HG03103 (cell line): ENCODE measurements at regions not wholly inside any gene's neighbourhood (a gene's known extent, or its start where the extent isn't known, plus 50 kb on each side); places are given as distances from the start of the nearest gene placed in this dataset.

ENCODE experiments used
- ATAC-seq: cut with Tn5 transposase; IDR thresholded peaks from one replicate; pipeline ENCODE4 v1.9.1; 2021; ENCODE audit warnings: low read depth; ENCODE audit not compliant: unreplicated experiment

GRCh38 chr1:170310014-170310405 is 164.3 kb downstream of the NTMT2 start:
- ATAC-seq = no peak

GRCh38 chr1:170310951-170311350 is 165.2 kb downstream of the NTMT2 start:
- no peak for ATAC-seq

GRCh38 chr1:170313306-170313705 is 167.5 kb downstream of the NTMT2 start:
- ATAC-seq = no peak

DNA sequence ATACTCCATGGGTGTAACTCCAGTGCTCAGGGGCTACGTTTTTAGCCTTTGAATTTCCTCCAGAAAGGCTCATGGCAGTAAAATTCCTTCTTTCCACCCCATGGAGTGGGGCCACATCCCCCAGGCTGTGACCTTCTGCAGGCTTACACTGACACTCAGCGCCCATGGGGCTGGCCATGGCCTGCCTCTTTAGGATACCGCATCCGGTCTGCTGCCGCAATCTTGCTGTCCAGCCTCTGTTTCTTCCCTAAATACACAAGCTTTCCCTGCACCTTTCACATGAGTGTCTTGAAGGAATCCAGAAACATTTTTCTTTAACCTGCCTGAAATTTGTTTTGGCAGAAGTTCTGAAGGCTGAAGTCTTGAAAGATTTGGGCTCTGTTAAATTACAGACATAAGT is 170.5 kb downstream of the NTMT2 start:
- no peak for ATAC-seq

DNA sequence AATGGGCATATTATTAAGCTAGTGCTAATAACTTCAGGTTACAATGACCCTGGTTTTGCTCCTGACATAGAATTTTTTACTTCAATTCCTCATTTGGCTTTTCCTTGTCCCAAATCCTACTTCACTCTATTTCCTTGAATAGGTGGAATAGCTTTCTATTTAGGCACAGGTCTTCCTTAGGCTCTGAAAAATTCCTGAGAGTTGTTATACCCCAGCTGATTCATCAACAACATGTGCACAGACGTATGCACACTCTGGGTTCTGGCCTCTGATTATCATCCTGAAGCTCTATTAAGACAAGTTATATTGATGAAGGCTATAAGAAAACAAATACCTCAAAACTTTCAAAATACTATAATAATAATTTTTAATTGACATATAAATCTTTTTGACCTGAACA is 172.4 kb downstream of the NTMT2 start:
- no peak for ATAC-seq

- no peak for ATAC-seq
These were observed 173.0 kb downstream of the NTMT2 start for GRCh38 chr1:170318736-170319135.

DNA sequence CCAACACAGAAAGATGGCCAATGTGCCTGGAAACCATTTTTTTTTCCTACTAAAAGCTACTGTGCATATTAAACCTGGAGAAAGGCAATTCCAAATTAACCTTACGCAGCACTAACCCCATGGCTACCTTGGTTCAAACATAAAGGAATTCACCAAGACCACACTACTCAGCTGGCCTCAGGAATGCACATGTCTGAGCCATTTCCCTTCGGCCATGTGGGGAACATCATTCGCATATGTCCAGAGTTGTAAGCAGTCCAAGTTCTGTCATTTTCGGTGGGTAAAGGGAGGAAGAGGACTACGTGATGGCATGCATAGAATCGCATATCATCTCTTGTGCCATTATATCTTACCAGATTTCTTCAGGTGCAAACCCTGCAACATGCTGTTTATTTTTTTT is 175.4 kb downstream of the NTMT2 start:
- no peak for ATAC-seq

DNA sequence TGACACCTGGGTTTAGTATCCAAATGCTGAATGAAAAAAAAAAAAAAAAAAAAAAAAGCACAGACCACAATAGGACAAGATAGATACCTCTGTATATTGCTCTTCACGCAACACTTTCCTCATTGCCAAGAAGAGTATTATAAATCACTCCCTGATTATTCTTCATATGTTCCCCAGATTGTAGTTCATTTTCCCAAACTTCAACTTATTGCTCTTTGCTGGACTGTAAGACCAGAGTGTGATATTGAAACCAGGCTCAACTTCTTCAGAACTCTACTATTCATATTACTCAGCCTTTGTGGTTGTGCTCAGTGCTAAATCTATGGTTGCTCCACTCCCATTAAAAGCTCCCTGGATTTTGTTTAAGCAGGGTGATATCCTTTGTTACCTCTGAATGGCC is 180.4 kb downstream of the NTMT2 start:
- no peak for ATAC-seq

- ATAC-seq = no peak
These were observed 187.0 kb downstream of the NTMT2 start for GRCh38 chr1:170332801-170333200.

GRCh38 chr1:170337413-170337994 is 191.7 kb downstream of the NTMT2 start:
- ATAC-seq = no peak

- no peak for ATAC-seq
These were observed 192.4 kb upstream of the GORAB start for GRCh38 chr1:170339534-170339933.

GRCh38 chr1:170340308-170340707 is 191.7 kb upstream of the GORAB start:
- no peak for ATAC-seq

GRCh38 chr1:170351366-170351946 is 180.5 kb upstream of the GORAB start:
- ATAC-seq = no peak

DNA sequence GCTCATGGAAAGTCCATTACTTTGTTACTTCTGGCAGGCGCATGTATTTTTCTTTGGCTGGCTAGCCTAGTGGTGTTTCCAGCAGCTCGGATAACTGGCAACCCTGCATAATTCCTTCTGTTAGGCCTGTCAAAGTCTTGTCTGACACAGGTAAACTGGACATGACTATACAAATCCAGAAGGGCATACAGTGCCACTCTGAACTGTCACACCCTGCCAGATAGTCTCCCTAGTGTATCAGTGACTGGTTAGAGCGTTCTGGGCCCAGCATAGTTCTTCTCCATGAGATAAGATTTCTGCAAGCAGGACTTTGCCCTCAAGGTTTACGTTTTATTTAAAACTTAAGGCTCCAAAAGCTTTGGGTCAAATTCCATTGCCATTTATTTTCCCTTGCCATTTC is 177.7 kb upstream of the GORAB start:
- ATAC-seq = no peak

DNA sequence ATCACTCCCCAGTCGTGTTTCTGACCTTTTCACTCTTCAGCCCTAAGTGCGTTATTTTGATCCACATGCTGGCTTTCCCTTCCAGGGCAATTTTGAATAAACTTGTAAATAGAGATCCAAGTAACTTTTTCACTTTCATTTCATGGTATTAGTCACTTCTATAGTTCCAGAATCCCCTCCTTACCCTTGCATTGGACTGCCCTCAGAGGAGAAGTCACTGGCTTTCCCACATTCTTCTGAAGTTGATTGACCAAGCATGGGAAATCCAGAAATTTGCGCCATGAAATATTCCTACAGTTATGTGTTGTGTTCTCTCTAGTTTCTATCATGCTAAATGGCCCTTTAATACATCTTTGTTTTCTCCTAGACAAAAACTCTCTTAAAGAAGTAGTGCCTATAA is 177.3 kb upstream of the GORAB start:
- no peak for ATAC-seq

GRCh38 chr1:170355267-170355801 is 176.6 kb upstream of the GORAB start:
- no peak for ATAC-seq

GRCh38 chr1:170356585-170356984 is 175.4 kb upstream of the GORAB start:
- no peak for ATAC-seq

- no peak for ATAC-seq
These were observed 174.2 kb upstream of the GORAB start for GRCh38 chr1:170357750-170358149.

DNA sequence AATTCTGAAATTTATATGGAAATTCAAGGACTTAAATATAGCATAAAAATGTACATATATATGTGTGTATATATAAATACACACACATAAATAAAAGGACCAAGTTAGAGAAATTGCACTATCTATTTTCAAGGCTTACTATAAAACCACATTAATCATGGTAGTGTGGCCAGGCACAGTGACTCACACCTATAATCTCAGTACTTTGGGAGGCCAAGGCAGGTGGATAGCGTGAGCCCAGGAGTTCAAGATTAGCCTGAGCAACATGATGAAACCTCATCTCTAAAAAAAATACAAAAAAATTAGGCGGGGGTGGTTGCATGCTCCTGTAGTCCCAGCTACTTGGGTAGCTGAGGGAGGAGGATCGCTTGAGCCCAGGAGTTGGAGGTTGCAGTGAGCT is 171.4 kb upstream of the GORAB start:
- ATAC-seq = no peak

DNA sequence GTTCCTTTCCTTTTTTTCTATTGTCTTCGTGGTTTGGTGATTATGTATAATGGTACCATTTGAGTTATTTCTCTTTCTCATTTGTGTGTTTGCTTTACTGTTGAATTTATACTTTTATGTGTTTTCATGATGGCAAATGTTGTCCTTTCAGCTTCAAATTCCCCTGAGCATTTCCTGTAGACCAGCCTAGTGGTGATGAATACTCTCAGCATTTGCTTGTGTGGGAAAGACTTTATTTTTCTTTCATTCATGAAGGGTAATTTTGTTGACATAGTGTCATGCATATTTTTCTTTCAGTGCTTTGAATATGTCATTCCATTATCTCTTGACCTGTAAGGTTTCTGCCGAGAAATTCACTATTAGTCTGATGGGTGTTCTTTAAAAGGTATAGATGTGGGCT is 166.6 kb upstream of the GORAB start:
- ATAC-seq = no peak

- no peak for ATAC-seq
These were observed 165.0 kb upstream of the GORAB start for GRCh38 chr1:170366980-170367379.

- no peak for ATAC-seq
These were observed 164.4 kb upstream of the GORAB start for GRCh38 chr1:170367615-170368014.

- no peak for ATAC-seq
These were observed 163.0 kb upstream of the GORAB start for GRCh38 chr1:170369000-170369399.
